ENCODE measurements at regions not wholly inside any gene's neighbourhood (a gene's known extent, or its start where the extent isn't known, plus 50 kb on each side); places are given as distances from the start of the nearest gene placed in this dataset.

GRCh38 chrX:107567370-107567769, 60.9 kb upstream of the PRPS1 start:
- no peak for TF ChIP-seq CTCF (IDR thresholded peaks at IDR 0.05)

DNA sequence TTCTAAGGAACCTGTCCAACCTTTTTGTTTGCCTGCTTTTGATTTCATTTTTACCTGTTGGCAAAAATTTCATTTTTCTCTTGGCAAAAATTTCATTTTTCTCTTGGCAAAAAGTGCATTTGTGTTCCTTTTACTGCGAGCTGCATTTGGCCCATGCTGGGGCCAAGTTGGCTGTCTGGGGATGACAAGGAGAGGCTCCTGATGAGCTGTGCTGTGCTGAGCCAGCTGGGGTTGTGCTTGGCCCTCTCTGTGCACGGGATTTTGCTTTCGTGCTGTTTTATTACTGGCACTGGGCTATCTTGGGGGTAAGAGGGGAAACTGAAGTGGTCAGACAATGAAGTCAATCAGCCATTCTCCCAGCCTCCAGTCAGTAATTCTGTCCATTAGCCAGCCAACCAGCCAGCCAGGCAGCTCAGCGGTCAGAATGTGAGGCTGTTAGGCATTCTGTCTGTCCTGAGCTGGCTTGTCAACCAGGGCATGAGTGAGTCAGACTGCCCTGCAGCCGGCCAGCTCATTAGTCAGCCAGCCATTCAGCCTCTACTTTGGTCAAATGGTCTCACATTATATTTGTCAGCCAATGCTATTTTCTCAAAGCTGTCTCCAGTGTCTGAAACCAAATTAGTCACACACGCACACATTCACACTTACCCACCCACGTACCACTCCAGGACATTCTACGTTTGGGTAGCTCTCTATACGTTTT, 56.9 kb upstream of the PRPS1 start:
- no peak for TF ChIP-seq CTCF (IDR thresholded peaks at IDR 0.05)

GRCh38 chrX:107573016-107573415, 55.3 kb upstream of the PRPS1 start:
- TF ChIP-seq CTCF (IDR thresholded peaks at IDR 0.05): no peak

GRCh38 chrX:107574054-107574683, 54.1 kb upstream of the PRPS1 start:
- TF ChIP-seq CTCF (IDR thresholded peaks at IDR 0.05): no peak

GRCh38 chrX:107574711-107575110, 53.6 kb upstream of the PRPS1 start:
- no peak for TF ChIP-seq CTCF (IDR thresholded peaks at IDR 0.05)

DNA sequence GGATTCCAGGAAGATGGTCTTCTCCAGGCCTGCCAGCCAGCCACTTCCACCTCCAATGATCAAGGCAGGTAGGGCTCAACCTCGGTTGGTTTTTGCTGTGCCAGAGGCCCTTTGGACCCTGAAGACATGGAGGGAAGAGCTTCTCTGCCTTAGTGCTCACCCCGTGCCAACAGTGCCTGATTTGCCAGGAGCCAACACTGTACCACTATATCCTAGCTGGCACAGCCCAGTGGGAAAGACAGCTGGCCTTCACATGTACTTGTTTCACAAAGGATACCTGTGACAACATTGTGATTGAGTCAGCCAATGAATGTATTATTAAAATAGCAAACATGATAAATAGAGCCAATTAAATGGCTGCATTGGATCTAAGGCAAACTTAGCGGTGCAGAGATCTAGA, 51.9 kb upstream of the PRPS1 start:
- TF ChIP-seq CTCF (IDR thresholded peaks at IDR 0.05): no peak

DNA sequence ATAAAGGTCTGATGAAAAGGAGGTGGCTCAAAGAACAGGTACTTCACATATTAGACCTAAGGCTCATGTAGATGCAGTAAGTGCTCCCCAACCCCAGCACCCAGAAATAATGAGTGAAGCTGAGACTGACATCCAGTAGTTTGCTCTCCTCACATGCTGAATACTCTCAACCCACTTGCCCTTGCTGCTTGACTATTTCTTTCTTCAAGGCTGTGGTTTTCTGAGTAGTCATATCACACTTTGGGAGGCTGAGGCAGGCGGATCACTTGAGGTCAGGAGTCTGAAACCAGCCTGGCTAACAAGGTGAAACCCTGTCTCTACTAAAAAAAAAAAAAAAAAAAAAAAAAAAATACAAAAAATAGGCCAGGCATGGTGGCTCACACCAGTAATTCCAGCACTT, 51.5 kb upstream of the PRPS1 start:
- no peak for TF ChIP-seq CTCF (IDR thresholded peaks at IDR 0.05)

Data from LNCAP (cell line).